Hematopoietic multipotent progenitor cell treated with erythropoietin and hydrocortisone succinate and interleukin-3 and kit ligand, for 8 days (in vitro differentiated cells): ENCODE measurements at regions not wholly inside any gene's neighbourhood (a gene's known extent, or its start where the extent isn't known, plus 50 kb on each side); places are given as distances from the start of the nearest gene placed in this dataset.

Source experiments
- DNase-seq: peaks from one replicate; pipeline ENCODE4 v3.0.0-alpha.2; 2015

GRCh38 chr13:47317356-47317755 is 420.5 kb upstream of the HTR2A start:
- no peak for DNase-seq

DNA sequence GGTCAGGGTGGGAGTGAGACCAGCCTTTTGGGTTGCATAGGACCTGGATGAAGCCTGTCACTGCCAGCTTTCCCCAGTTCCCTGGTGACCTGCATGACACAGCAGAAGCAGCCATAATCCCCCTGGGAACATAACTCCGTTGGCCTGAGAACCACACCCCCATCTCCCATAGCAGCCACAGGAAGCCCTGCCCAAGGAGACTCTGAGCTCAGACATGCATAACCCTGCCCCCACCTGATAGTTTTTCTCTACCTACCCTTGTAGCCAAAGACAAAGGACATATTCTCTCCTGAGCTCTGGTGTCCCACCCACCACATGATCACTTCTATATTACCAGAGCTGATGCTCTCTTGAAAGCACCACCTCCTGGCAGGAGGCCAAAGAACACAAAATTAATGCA is 413.5 kb upstream of the HTR2A start:
- DNase-seq: no peak

DNA sequence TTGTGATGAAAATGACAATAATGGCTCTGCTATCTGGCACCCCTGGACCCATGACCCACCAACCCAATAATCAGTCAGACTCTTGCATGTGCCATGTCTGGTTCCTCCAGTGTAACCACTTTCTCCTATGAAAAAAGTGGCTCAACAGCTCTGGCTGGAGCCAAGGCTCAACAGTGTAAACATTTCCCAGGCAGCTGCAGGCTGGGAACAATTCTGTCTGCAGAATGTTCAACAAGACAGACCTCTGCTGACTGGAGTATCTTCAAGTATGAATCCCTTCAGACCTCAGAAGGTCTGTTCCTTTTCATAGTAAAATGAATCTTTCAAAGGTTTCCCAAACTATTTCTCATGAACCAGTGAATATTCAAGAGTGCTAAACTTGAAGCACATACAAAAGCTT is 410.1 kb upstream of the HTR2A start:
- DNase-seq: no peak

DNA sequence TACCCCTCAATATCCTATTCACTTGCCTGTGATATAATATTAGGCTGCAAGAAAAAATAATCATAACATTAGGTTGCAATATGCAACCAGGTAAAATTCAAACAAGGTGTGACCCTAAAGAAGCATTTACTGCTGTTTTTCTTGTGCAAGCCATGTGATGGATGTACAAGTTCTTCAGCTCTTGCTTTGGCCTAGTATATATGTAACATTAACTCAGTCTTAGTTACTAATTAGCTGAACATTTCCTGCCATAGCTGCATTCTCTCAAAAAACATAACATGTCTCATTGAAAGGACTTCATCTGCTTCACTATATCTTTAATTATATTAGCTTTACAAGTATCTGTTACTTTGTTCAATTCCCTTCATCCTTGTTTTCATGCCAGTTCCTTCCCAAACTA is 406.8 kb upstream of the HTR2A start:
- DNase-seq: no peak

DNA sequence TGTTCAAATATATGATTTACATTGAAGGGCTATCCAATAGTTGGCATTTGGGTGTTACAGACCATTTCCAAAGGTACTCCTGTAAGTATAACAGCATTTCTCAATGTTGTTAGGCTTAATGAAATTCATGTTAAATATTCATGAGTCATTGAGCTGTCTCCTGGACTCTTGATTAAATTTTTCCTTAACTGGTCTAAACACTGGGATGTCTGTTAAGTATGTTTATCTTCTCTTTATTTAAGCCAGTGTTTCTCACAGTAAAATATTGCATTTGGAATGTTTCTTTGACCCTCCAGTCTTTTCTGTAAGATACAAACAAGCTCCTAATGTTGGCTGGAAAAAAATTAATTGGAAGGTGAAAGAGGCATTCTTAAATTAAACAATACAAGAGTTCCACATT is 402.5 kb upstream of the HTR2A start:
- no peak for DNase-seq

DNA sequence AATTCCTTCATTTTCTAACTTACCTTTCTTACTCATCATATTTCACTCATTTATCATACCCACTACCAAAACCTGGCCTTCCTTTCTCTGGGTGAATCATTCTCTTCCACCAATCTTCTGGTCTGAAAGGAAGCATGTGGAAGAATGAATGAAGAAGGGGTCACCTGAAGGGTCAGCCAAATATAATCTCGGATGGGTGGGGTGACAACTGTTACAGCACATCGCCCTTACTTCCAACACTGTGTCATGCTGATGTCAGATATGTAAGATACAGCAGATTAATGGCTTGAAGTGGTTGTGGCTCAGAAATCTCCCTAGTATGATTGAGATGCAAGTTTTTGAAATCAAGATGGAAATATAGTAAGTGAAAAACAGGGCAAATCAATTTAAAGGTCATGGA is 401.7 kb upstream of the HTR2A start:
- DNase-seq: no peak

DNA sequence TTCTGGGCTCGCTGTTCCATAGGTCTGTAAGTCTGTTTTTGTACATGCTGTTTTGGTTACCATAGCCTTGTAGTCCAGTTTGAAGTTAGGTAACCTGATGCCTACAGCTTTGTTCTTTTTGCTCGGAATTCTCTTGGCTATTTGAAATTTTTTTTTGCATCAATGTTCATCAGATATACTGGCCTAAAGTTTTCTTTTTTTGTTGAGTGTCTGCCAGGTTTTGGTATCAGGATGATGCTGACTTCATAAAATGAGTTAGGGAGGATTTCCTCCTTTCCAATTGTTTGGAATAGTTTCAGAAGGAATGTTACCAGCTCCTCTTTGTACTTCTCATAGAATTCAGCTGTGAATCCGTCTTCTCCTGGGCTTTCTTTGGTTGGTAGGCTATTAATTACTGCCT is 397.8 kb upstream of the HTR2A start:
- DNase-seq: no peak

GRCh38 chr13:47291107-47291656 is 394.3 kb upstream of the HTR2A start:
- no peak for DNase-seq

GRCh38 chr13:47289567-47289966 is 392.7 kb upstream of the HTR2A start:
- no peak for DNase-seq

DNA sequence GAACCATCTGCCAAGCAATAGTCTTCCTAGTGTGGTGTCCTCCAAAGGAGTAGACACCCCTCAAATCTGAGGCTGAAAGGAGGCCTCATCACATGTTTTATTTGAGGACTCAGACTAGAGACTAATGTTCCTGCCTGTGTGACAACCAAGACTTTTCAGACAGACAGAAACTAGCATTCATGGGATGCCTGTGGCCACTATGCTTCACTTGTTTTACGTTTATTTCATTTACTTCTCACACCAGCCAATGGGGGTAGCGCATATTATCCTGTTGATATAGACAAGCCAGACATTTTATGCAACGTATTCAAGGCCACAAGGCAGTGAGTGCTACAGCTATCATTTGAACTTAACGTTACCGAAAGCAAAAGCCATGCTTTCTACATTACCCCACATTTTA is 391.7 kb upstream of the HTR2A start:
- DNase-seq: no peak

GRCh38 chr13:47287291-47287751 is 390.5 kb upstream of the HTR2A start:
- no peak for DNase-seq

GRCh38 chr13:47281991-47282390 is 385.1 kb upstream of the HTR2A start:
- no peak for DNase-seq

- no peak for DNase-seq
Observed at GRCh38 chr13:47279920-47280319, 383.1 kb upstream of the HTR2A start.

DNA sequence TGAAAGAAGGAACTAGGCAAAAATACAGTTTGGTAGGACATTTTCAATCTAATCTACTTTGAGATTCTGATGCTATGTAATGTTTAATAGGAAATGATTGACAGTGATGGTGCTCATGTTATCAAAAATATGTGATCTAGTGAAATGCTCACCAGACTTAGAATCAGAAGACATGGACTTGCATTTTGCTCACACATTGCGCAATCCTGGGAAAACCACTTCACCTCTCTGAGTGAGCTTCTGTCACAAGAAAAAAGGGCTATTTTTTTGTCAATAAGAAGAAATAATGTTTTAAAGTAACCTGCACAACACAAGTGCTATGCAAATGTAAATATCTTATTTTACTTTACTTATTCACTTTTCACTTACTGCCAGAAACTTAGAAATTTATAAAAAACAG is 380.9 kb upstream of the HTR2A start:
- no peak for DNase-seq

DNA sequence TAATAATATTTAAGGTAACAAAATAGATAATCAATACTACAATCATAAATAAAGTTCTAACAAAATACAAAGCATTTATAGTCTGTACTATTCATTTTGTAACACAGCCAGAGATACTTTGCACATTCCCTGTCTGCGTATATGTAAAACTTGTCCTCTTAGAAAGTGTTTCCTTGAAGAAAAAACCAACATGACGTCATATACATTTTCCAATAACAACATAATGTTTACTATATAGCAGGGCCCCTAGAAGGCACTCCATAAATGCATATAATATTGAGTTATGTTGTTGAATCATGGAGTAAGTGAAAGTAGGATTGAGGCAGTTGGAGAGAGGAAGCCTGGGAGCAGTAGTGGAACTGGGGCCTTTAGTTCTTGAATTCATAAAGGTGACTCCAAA is 371.4 kb upstream of the HTR2A start:
- DNase-seq: no peak

DNA sequence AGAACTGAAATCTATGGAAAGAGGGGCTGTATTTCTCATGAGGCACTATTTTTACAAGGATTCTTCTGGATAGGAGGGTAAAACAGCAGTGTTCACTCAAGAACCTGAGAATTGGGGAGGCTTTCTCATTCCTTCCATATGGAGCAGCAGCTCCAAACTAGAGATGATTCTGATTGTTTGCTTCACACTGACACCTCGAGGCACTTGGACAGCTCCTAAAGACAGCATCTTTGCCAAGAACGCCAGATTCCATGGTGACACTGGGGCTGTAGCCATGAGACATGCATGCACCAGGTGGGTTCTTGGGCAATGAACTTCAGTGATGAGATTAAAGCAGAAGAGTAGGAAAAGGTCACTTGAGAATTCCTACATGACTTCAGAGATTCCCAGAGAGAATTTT is 361.5 kb upstream of the HTR2A start:
- no peak for DNase-seq

DNA sequence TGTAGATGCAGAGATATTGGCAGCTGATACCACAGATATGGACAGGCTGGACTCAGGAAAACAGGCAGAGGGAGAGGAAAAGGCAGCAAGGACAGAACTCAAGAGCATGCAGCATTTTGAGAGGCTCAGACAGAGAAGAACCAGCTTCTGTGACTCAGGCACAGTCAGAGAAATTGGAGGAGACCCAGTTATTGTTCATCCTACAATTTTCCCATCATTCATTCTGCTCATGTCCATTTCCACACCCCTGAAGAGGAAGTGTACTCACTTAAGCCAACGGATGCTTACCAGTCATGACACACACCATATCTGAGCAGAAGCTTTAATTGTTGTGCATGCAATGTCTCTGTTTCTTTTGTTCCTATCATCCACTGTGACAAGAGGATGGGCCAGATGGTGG is 359.8 kb upstream of the HTR2A start:
- DNase-seq: no peak

- DNase-seq: no peak
Observed at GRCh38 chr13:47252627-47253026, 355.8 kb upstream of the HTR2A start.

- DNase-seq: no peak
Observed at GRCh38 chr13:47251771-47252170, 354.9 kb upstream of the HTR2A start.

DNA sequence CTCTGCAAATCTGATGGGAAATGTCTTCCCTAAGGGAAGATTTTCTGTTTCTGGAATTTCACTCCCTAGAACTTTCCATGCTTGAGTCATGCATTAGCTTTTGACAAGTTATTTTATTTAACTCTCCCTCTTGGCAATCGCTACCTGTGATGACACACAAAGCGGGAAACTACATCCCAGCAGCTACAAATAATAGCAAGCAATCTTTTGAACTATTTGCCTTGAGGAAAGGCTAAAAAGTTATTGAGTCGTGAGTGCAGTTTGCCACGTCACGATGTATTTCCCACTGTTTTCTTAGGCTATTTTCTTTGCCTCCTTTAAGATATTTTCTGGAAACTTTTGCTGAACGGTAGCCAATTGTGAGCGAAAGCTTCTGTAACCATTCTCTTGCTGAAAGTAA is 353.3 kb upstream of the HTR2A start:
- DNase-seq: no peak

DNA sequence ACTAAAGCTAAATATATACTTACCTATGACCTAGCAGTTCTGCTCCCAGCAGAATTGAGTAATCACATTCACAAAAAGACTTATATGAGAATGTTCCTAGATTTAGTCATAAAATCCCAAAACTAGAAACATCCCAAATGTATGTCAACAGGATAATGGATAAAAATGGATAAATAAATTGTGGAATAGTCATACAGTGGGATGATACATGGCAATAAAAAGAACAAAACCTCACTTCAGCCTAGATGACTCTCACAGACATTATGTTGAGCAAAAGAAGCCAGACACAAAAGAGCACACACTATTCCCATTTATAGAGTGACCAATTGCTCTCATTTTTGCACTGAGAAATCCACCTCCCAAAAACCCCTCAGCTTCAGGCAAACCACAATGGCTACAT is 352.4 kb upstream of the HTR2A start:
- DNase-seq: no peak

DNA sequence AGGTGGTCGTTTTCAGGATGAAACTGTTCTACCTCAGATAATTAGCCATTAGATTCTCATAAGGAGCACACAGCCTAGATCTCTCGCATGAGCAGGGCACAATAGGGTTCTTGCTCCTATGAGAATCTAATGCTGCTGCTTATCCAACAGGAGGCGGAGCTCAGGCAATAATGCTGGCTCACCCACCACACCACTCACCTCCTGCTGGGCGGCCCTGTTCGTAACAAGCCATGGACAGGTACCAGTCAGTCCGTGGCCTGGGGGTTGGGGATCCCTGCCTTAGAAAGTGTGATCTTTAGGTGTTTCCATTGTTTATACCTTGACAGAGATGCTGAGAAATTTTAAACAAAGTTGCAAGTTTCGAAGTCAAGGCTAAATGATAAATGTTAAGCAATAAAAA is 344.6 kb upstream of the HTR2A start:
- no peak for DNase-seq

GRCh38 chr13:47239025-47239424 is 342.2 kb upstream of the HTR2A start:
- no peak for DNase-seq

DNA sequence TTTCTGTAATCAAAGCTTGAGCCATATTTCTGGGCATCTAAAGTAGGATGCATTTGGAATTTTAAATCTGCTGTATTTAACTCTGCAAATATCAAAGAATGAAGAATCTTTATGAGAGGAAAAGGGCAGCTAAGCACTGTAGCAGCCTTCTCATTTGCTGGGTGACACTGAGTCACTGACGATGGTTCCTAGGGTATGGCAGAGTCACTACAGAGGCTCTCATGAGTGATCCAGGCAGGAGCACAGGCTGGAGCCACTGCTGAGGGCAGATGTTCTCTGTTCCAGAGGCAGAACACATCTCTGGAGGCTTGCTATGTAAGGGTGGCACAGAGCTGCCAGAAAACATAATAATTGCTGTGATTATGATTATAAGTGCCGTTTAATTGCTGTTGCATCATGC is 340.7 kb upstream of the HTR2A start:
- DNase-seq: no peak

GRCh38 chr13:47233734-47234133 is 336.9 kb upstream of the HTR2A start:
- no peak for DNase-seq

DNA sequence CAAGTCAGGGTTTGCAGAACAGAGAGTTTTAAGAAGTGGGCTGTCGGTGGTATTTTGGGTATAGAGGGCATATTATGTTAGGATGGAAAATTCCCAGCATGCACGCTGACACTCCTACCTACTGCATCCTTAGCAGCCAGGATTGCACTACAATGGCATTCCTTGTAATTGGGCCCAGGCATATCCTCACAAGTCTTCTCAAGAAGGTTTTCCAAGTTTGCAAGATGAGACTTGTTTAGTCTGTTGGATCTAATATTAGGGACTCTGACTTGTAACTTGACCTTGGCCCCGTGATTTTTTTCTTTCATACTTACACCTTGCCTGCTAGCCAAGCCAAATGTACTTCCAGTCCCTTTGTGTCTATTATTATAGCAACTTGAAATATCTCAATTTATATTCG is 335.7 kb upstream of the HTR2A start:
- DNase-seq: no peak
